ENCODE measurements at regions not wholly inside any gene's neighbourhood (a gene's known extent, or its start where the extent isn't known, plus 50 kb on each side); places are given as distances from the start of the nearest gene placed in this dataset.

GRCh38 chr2:228545041-228545747, 363.7 kb upstream of the SPHKAP start:
- TF ChIP-seq POLR2AphosphoS5 (IDR thresholded peaks at IDR 0.05; ENCODE audit: low read depth) (no peak), CTCF (IDR thresholded peaks at IDR 0.05; ENCODE audit: insufficient read depth, low read length) (no peak), GABPA (IDR thresholded peaks at IDR 0.05; ENCODE audit: low read depth) (no peak), REST (IDR thresholded peaks at IDR 0.05; ENCODE audit: insufficient replicate concordance, low read depth) (no peak), SPI1 (IDR thresholded peaks at IDR 0.05; ENCODE audit: borderline replicate concordance, low read depth) (no peak)

Measured in HL-60 (cell line).